GM19238 (cell line): ENCODE measurements at regions not wholly inside any gene's neighbourhood (a gene's known extent, or its start where the extent isn't known, plus 50 kb on each side); places are given as distances from the start of the nearest gene placed in this dataset.

Experiments
- DNase-seq: peaks from one replicate; pipeline ENCODE4 v3.0.0; 2011; ENCODE audit warnings: low spot score; ENCODE audit not compliant: insufficient read length

- no peak for DNase-seq
Observed at GRCh38 chrX:20863649-20864048, 510.6 kb upstream of the CNKSR2 start.

GRCh38 chrX:20861113-20861512 lies 513.1 kb upstream of the CNKSR2 start:
- no peak for DNase-seq

- no peak for DNase-seq
Observed at GRCh38 chrX:20857746-20858145, 516.5 kb upstream of the CNKSR2 start.

GRCh38 chrX:20838477-20838876 lies 535.7 kb upstream of the CNKSR2 start:
- DNase-seq: no peak

GRCh38 chrX:20829665-20830491 lies 544.3 kb upstream of the CNKSR2 start:
- DNase-seq: no peak

GRCh38 chrX:20825984-20826383 lies 548.2 kb upstream of the CNKSR2 start:
- DNase-seq: no peak

GRCh38 chrX:20803971-20804370 lies 537.3 kb upstream of the RPS6KA3 start:
- no peak for DNase-seq

- DNase-seq: no peak
Observed at GRCh38 chrX:20802036-20802435, 535.3 kb upstream of the RPS6KA3 start.

GRCh38 chrX:20796450-20796849 lies 529.7 kb upstream of the RPS6KA3 start:
- DNase-seq: no peak

GRCh38 chrX:20789103-20789502 lies 522.4 kb upstream of the RPS6KA3 start:
- no peak for DNase-seq

- no peak for DNase-seq
Observed at GRCh38 chrX:20767346-20767745, 500.6 kb upstream of the RPS6KA3 start.

- DNase-seq: no peak
Observed at GRCh38 chrX:20756585-20756984, 489.9 kb upstream of the RPS6KA3 start.

GRCh38 chrX:20753076-20753475 lies 486.4 kb upstream of the RPS6KA3 start:
- no peak for DNase-seq

- DNase-seq: no peak
Observed at GRCh38 chrX:20746690-20747089, 480.0 kb upstream of the RPS6KA3 start.

GRCh38 chrX:20743046-20743445 lies 476.3 kb upstream of the RPS6KA3 start:
- DNase-seq: no peak

GRCh38 chrX:20742106-20742505 lies 475.4 kb upstream of the RPS6KA3 start:
- no peak for DNase-seq

GRCh38 chrX:20740443-20740842 lies 473.7 kb upstream of the RPS6KA3 start:
- DNase-seq: no peak

- no peak for DNase-seq
Observed at GRCh38 chrX:20739038-20739745, 472.5 kb upstream of the RPS6KA3 start.

- no peak for DNase-seq
Observed at GRCh38 chrX:20729416-20729815, 462.7 kb upstream of the RPS6KA3 start.

GRCh38 chrX:20727447-20727846 lies 460.7 kb upstream of the RPS6KA3 start:
- DNase-seq: no peak

GRCh38 chrX:20720954-20721626 lies 454.4 kb upstream of the RPS6KA3 start:
- DNase-seq: no peak
